Skin epidermis (tissue), 12 donors: ENCODE measurements at regions not wholly inside any gene's neighbourhood (a gene's known extent, or its start where the extent isn't known, plus 50 kb on each side); places are given as distances from the start of the nearest gene placed in this dataset.

ENCODE experiments used
- H3K27ac ChIP-seq, 21 experiments: fragments of 200-600 bp; sonication (generic) in 11 of 21; one replicate each; pipeline ENCODE4 v1.5.0; 2020; ENCODE audit warnings: mild to moderate bottlenecking in 3 of 21, inconsistent platforms in 2 of 21, moderate library complexity in 2 of 21
- H3K4me3 ChIP-seq, 7 experiments: fragments of 200-600 bp; sonication (generic) in 2 of 7; one replicate each; pipeline ENCODE4 v1.5.0; 2020; ENCODE audit warnings: inconsistent platforms in 2 of 7, mild to moderate bottlenecking in 2 of 7, moderate library complexity in 1 of 7

DNA sequence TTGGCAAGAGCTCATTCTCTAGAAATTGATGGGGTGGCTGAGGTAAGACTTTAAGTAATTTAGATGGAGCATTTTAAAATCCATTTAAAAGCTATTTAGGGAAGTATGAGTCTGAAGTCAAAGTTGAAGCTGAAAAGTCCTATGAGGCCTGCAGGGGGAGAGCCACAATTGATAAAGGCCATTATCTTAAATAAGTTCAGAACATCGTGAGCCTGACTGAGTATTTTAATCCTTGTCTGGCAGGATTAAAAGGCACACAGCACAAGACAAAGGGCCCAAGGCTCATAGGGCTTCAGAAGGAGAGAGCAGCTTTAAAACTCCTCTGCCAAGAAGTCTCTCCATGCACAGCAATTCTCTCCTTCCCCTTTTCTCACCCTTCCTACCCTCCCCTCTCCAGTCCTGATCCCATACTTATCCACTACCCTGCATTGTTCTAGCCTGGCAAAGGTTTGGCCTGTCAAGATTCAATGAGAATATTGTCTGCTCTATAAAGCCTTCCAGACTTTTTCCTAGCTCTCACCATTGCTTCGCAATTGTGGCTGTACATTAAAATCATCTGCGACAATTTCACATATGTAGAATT is 1312.9 kb downstream of the FAM181B start:
- Histone ChIP-seq H3K4me3 (no peak overlapping the region), H3K27ac (no peak overlapping the region)

DNA sequence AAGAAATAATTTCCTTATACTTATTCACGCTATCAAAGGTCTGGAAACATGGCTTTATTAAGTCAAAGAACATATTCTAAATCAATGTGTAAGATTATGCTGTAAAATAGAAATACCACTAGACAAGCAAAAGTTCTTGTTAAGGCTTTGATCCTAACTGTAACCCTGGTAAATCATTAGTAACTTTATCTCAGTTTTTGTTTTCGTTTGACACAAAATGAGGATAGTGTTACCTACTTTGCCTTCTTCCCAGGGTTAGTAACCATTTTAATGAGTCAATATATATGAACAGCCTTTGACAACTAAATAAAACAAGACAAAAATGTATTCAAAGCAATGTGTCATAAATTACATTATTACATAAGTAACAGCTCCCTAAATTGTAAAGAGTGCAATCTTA is 1336.3 kb downstream of the FAM181B start:
- Histone ChIP-seq H3K27ac (no peak overlapping the region), H3K4me3 (no peak overlapping the region)

DNA sequence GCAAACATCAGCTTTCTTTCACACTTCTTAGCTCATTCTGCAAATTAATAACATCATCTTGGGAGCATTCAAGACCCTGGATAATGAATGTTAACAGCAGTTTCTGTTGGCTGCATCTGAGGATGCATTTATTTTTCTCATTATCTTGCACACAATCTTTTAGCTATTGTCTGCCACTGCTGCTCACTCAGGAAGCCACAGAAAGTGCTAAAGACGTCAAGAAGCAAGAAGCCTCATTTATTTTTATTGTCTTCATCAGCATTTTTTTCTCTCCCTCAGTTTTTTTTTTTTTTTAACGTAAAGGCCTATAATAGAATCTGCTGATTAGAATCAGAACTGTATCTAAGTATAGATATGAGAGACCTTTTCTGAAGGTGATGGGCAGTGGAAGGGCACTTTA is 1339.4 kb downstream of the FAM181B start:
- Histone ChIP-seq H3K27ac (no peak overlapping the region), H3K4me3 (no peak overlapping the region)

DNA sequence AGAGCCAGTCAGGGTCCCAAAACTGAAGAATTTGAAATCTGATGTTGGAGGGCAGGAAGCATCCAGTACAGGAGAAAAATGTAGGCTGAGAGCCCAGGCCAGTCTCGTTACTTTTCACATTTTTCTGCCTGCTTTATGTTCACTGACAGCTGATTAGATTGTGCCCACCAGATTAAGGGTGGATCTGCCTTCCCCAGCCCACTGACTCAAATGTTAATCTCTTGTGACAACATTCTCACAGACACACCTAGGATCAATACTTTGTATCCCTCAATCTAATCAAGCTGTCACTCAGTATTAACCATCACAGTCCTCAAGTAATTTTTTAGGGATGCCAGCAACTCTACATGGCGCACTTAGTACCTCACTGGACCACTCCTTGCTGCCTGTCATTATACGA is 1345.3 kb downstream of the FAM181B start:
- H3K27ac ChIP-seq, result no peak overlapping the region
- no peak overlapping the region for H3K4me3 ChIP-seq

DNA sequence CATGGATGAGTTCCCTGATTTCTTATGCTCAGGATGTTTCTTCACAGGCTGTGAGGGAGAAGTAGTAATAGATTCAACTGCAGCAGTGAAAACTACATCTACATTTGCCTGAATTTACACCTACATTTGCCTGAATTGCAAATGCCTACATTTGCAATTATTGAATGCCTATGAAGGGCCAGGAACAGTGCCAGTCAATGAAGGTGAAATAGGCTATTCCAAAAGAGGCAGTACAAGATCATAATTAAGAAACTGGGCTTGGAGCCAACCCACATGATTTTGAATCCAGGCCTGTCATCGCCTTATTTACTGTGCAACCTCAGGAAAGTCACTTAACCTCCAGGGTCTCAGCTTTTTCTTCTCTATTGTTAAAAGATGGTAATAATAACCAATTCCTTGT is 1353.3 kb downstream of the FAM181B start:
- Histone ChIP-seq H3K4me3 (no peak overlapping the region), H3K27ac (no peak overlapping the region)

DNA sequence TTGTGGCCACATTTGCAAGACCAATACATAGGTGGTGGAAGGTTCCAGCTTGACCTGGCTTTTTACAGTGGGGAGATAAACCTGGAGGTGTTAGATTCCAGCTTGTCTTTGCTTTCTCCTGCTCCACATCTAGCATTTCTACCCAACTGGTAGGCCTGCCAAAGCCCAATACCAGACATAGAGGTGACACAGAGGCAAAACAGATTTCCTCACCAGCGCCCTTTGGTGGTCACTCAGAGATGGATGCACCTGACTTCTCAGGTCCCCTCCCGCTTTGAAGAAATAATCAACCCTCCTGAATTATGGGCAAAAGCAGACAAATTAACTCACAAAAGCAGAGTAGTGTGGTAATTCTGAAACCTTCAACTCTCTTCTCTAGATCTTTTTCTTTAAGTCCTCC is 1356.2 kb downstream of the FAM181B start:
- Histone ChIP-seq H3K27ac (no peak overlapping the region), H3K4me3 (no peak overlapping the region)

DNA sequence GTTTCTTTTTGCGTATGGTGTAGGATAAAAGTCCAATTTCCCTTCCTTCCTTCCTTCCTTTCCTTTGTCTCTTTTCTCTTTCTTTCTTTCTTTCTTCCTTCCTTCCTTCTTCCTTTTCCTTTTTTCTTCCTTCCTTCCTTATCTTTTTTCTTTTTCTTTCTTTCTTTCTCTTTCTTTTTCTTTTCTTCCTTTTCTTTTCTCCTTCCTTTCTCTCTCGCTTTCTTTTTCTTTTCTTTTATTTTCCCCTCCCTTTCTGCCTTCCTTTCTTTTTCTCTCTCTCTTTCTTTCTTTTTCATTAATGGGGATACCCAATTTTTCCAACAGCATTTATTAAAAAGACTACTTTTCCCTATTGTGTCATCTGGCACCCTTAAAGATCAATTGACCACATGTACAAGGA is 1359.7 kb downstream of the FAM181B start:
- H3K27ac ChIP-seq, result no peak overlapping the region
- H3K4me3 ChIP-seq, result no peak overlapping the region

DNA sequence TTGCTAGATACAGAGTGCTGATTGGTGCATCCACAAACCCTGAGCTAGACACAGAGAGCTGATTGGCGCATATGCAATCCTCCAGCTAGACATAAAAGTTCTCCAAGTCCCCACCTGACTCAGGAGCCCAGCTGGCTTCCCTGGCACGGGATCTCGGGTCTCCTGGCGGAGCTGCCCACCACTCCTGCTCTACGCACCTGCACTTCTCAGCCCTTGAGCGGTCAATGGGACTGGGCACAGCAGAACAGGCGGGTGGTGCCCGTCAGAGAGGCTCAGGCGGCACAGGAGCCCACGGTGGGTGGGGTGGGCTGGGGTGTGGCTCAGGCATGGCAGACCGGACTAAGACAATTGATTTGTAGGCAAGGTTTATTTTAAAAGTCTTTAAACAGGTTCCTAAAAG is 1365.5 kb downstream of the FAM181B start:
- H3K4me3 ChIP-seq, result no peak overlapping the region
- H3K27ac ChIP-seq, result no peak overlapping the region

DNA sequence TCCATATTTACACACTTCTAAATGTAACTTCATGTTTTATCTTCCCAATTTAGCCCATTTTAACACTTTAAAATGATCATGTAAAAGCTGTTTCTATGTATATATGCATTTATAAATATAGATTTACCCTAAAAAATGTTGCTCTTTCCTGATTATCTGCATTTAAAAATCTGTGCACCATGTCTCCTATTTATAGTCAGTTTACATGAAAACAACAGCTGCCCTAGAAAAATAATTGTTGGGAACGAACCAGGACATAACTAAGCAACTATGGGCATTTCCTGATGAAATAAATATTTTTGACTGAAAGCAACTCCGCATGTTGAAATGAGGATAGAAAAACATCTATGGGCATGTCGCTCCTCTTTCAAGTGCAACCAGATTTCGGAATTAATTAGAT is 1368.2 kb downstream of the FAM181B start:
- Histone ChIP-seq H3K27ac (no peak overlapping the region), H3K4me3 (no peak overlapping the region)

DNA sequence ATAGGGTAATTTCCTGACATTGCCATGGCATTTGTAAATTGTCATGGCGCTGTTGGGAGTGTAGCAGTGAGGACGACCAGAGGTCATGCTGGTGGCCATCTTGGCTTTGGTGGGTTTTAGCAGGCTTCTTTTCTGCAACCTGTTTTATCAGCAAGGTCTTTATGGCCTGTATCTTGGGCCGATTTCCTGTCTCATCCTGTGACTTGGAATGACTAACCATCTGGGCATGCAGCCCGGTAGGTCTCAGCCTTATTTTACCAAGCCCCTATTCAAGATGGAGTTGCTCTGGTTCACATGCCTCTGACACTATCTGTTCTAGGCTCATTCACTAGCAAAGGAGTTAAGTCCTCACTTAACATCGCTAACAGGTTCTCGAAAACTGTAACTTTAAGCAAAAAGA is 1374.2 kb downstream of the FAM181B start:
- H3K4me3 ChIP-seq, result no peak overlapping the region
- H3K27ac ChIP-seq, result no peak overlapping the region

DNA sequence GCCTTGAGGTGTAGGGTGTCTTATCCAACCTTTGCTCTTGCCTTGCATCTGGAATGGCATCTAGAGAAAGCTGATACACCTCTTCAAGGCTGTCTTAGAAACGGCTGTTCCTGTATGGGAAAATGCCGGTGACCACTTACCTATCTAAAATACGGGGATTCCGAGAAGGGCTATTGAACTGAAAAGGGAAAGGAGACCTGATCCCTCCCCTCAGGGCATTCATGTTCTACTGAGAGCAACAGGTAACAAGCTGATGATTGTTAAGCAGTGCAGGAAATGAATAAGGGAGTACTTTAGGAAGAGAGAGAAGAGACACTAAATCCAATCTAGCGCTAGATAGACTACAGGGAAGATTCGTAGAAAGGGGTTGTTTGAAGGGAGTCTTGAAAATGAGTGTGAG is 1388.1 kb downstream of the FAM181B start:
- Histone ChIP-seq H3K4me3 (no peak overlapping the region), H3K27ac (no peak overlapping the region)

DNA sequence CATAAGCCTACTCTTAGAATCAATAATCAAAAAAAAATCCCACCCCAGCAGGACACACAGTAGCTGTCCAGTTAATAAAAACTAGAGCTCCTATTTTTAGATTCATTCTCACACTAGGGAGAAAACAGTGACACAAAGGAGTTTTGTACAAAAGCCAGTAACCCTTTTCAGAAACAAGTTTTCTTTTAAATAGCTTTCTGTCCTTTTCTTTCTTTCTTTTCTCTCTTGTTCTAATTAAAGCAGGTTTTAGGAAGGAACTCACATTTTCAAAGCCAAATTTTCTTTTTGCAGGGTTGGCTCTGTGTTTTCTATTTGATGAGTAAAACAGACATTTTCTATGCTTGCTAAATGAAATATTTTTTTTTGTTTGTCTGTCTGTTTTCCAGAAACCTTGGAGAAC is 1390.7 kb downstream of the FAM181B start:
- Histone ChIP-seq H3K27ac (no peak overlapping the region), H3K4me3 (no peak overlapping the region)

DNA sequence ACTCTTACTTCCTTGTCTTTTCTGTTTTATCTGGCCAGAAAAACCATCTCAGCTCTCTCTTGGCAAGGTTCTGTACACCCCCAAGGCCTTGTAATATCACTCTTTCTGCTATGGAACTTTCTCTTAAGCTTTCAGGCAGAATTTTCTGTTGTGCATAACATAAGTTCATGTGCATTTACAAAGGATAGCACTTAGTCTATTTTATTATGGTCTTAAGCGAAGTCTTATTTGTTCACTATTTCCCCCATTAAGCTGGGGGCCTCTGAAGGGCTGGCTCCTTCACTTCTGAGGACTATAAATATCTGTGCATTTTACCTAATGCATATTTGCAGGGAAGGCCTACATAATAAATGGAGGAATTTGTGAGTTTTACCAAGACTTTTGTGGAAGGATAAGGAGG is 1393.4 kb downstream of the FAM181B start:
- Histone ChIP-seq H3K27ac (no peak overlapping the region), H3K4me3 (no peak overlapping the region)

DNA sequence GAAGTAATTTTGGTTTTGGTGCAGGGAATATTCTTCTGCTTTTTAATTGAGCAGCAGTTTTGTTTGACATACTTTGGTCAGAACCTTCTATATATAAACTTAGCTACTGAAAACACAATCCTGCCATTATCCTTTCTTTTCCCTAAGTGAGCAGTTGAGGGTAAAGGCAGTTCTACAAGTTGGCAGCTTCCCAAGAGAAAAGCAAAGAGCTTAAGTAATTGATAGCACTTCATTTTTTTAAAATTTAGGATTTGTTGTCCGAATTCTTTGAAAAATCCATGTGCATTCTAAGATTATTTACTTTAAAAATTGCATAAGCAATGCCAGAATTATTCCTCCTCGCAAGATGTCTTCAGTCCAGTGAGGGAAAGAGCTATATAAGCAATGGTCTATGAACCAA is 1394.1 kb downstream of the FAM181B start:
- no peak overlapping the region for H3K27ac ChIP-seq
- no peak overlapping the region for H3K4me3 ChIP-seq

DNA sequence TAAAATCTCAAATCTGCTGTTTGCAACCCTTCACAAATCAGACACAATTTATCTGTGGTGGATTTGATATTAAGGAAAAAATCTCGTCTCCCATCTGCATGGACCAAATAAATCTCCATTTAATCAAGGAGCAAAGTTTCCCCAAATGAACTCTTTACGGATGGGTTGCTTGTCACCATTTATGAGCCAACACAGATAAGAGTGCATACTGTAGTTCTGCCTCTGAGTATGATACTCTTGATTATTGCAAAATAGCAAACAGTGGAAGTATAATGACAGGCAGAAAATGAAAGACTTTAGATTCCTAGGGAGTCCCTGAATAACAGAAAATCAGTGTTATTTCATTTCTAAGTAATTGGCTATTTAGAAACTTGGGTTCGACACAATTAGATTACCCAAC is 1395.9 kb downstream of the FAM181B start:
- Histone ChIP-seq H3K27ac (no peak overlapping the region), H3K4me3 (no peak overlapping the region)

DNA sequence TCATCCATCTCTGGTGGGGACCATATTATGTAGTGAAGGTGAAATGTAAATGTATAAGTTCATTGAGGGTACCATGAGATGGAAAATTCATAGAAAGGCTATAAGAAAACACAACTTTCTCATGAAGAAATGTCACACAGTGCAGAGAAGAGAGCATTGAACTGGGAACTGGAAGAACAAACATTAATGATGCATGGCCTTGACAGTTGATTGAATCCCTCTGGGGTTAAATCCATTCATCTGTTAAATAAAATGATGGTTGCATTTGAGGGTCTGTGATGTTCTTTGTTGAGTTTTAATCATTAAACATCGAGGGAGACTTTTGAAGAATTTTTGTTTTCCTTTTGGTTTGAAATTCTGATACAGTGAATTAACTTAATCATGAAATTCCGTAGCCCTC is 1401.4 kb downstream of the FAM181B start:
- H3K27ac ChIP-seq, result no peak overlapping the region
- H3K4me3 ChIP-seq, result no peak overlapping the region

DNA sequence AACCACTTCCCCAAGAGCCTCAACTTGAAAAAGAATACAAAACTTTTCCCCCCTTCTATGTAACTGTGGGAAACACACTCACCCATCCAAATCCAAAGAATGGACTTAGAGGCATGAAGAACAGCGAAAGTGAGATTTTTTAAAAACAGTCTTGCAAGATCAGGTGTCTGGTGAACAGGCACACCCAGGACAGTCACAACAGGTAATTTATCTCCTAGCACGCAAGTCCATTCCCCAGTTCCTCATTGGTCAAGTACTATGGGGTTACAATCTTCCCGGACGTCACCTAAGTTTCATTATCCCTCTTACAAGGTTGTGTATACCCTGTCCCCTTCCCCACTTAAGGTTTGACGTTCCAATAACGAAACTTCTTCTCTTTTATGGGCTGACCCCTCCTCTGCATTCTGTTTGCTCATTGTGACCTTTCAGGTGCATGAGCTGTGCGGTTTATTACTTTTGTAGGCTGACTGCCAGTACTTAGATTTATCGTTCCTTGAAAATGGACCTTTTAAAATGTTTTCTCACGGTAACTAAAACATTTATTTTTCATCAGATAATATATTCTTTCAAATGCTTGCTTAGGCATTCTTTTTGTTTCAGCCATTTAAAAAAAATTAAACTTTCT is 1401.9 kb downstream of the FAM181B start:
- Histone ChIP-seq H3K27ac (no peak overlapping the region), H3K4me3 (no peak overlapping the region)

DNA sequence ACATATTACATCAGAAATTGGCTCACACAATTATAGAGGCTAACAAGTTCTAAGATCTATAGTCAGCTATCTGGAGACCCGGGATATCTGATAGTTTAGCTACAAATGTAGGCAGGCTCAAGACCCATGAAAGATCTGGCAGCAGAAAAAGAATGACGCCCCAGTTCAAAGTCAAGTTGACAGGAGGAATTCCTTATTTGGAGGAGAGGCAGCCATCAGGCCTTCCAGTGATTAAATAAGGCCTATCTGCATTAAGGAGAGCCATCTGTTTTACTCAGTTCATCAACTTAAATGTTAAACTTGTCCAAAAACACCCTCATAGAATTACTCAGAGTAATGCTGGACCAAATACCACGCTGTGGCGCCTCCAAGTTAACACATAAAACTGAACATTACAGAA is 1402.6 kb downstream of the FAM181B start:
- no peak overlapping the region for H3K4me3 ChIP-seq
- no peak overlapping the region for H3K27ac ChIP-seq

DNA sequence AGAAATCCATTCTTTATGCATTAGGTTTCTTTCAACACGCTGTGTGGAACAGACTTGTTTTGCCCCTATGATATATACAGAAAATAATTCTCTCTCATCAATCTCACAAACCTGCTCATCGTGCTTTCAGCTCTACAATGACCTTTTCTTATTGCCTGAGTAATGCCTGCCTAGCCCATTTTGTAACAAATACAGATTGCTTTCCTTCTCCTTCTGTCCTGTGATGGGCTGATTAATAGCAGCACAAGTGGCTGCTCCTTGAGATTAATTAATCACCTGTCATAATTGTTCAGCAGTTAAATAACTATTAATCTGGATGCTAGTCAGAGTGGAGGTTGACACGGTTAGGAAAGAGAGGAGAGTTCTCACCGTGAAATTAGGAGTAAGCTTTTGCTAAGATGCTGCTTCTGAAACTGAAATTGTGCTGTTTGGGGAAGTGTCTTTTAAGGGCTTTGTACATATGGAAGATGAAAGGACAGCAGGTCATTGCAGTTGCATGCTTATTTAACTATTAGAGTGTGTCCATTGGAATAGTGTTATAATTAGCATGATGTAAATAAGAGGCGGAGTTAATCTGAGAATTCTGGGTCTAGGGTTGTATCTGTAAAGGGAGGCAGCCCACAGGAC is 1430.5 kb downstream of the FAM181B start:
- Histone ChIP-seq H3K4me3 (no peak overlapping the region), H3K27ac (no peak overlapping the region)

DNA sequence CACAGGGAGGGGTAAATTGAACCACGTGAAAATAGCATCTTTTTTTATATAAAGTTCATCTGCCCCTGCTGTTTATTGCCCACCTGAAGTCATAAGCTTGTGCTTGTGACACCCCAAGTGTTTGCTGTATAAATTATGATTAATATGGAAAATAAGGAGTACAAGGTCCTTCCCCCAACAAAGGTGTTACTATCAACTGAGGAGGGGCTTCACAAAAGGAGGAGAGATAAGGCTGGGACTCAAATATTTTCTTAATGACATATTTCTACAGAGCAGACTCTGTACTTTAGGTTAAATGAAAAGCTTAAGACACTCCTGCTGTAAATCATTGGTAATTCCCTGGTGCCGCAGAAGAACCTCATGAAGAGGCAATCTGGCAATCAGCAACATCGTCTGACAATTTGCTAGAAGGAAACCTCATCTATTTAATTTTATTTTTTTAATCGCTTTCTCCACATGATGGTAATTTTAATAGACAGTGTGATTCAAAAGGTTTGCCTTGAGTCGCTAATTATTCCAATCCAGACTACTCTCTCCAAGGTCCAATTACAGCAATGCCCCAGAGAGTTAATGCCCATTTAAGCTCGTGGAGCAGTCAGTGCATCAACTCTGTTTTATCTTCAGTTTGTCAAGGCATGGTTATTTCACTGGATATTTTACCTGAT is 1432.4 kb downstream of the FAM181B start:
- H3K27ac ChIP-seq, result no peak overlapping the region

DNA sequence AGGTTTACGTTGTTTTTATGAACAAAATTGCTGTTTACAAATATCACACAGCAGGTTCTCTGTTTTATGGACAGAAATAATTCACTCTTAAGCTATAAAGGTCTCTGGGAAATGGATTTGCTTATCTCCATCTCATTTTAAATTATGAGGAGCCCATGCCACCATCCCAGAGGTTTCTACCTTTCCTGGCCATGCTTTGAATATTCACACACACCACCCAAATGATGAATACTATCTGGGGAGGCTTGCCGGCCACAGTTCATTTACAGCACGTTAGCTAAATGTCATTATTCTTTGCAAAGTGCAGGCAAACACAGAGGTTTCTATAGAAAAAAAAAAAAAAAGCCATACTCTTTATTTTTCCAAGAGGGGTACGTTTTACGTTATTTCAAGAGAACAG is 1446.7 kb downstream of the FAM181B start:
- no peak overlapping the region for H3K4me3 ChIP-seq
- no peak overlapping the region for H3K27ac ChIP-seq

More for the DNA sequence above, 1432.4 kb downstream of the FAM181B start:
- no peak overlapping the region for H3K4me3 ChIP-seq
